NCI-H2227 treated with DMSO at 0.1 percent for 48 hours (cell line): ENCODE measurements at regions not wholly inside any gene's neighbourhood (a gene's known extent, or its start where the extent isn't known, plus 50 kb on each side); places are given as distances from the start of the nearest gene placed in this dataset.

Experiments
- DNase-seq: peaks from one replicate; lab custom pipeline; 2025; lab: John Stamatoyannopoulos, UW

DNA sequence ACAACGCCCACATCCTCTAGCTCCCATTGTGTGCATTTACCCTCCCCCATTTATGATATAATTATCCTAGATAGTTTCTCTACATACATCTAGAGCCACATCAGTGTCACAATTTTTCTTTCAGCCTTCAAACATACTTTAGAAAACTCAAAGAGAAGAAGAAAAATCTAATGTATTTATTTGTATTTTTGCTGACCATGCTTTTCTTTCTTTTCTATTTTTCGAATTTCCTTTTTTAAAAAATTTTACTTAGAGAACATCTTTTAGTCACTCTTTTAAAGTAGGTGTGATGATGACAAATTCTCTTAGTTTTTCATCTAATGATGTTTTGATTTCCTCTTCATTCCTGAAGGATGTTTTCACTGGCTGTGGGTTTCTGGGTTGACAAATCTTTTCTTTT, 117.0 kb upstream of the CHL1 start:
- no peak for DNase-seq

GRCh38 chr3:82508-82907, 114.1 kb upstream of the CHL1 start:
- DNase-seq = no peak

- no peak for DNase-seq
Measured at GRCh38 chr3:83096-83495, 113.5 kb upstream of the CHL1 start.

DNA sequence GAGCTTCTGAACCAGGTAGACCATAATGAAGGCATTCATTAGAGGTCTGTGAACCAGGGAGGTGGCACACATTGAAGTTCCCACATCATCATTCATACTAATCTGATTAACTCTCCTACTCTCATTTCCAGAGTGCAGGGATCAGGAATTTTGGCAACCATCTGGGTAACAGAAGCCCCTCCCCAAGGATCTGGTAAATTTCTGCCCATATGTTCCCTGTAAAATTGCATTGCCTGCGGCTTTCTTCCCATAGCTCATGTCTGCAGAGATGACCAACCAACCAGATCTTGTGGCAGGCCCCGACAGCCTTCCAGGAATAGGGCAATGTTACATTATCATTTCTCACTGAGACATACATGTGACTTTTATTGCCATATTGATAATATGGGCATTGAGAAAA, 111.4 kb upstream of the CHL1 start:
- no peak for DNase-seq

- peak; percentile 40 for DNase-seq
Measured at GRCh38 chr3:88267-88666, 108.3 kb upstream of the CHL1 start.

DNA sequence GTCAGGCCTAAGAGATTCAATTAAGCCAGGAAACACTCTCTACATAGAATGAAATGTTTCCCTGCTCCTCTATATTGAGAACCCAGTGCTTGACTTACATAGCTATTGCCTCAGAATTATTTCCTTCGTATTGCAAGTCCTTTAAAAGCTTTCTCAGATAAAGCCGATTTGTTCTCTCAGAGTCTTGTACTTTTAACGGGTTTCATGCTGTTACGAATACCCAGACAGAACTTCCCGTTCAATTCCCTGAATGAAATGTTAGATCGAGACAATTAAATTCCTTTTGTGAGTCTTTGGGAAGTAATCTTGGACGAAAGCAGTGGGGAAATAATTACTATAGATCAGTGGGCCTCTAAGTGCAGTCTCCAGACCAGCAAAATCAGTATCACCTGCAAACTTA, 102.8 kb upstream of the CHL1 start:
- no peak for DNase-seq

- DNase-seq = no peak
Measured at GRCh38 chr3:96259-96658, 100.3 kb upstream of the CHL1 start.

GRCh38 chr3:97417-98258, 98.9 kb upstream of the CHL1 start:
- DNase-seq = peak; percentile 36

GRCh38 chr3:98259-98654, 98.3 kb upstream of the CHL1 start:
- DNase-seq = no peak

GRCh38 chr3:99506-99905, 97.1 kb upstream of the CHL1 start:
- peak; percentile 42 for DNase-seq

GRCh38 chr3:102484-102883, 94.1 kb upstream of the CHL1 start:
- no peak for DNase-seq

DNA sequence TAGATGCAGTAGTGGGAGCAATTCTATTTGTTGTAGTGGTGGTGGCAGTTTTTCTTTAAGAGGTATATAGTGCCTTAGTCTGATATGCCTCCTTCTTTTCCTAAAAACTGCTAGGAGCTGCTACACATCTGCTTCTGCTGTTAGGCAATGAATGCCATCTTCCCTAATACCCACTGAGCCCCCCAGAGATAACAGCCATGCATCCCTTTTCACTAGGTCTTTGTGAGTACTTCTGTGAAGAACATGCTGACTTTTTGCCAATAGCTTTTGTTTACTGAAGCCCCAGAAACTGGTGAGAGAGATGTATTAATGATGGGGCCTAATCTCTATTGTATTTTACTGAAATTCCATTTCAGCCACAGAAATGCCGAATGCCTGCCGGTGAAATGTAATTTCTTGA, 92.6 kb upstream of the CHL1 start:
- DNase-seq = no peak

- DNase-seq = no peak
Measured at GRCh38 chr3:105585-105984, 91.0 kb upstream of the CHL1 start.

DNA sequence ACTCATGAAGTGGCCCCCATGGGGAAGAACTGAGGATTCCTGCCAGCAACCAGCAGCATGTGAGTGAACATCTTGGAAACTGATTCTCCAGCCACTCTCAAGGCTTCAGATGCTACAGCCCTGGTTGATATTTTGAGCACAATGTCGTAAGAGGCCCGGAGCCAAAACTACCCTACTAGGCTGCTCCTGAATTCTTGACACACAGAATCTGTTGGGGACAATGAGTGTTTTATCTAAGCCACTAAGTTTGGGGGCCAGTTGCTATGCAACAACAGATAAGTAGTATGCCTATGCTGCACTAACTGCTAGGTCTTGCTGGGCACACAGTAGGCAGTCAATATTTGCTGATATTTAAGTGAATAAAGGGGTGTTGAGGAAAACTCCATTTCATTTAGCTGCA, 89.9 kb upstream of the CHL1 start:
- DNase-seq = no peak

- peak; percentile 39 for DNase-seq
Measured at GRCh38 chr3:111143-112069, 85.2 kb upstream of the CHL1 start.

DNA sequence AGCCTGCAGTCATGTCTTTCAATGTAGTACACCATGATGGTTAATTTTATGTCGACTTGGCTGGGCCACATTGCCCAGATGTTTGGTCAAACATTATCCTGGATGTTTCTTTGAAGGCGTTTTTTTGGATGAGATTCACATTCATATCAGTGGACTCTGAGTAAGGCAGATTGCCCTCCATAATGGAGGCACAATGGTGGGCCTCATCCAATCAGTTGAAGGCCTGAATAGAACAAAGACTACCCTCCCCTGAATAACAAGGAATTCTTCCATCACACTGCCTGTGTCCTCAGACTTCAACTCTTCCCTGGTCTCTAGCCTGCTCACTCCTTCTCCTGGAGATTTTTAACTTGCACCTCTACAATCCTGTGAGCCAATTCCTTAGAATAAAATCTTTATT, 83.8 kb upstream of the CHL1 start:
- DNase-seq = no peak

DNA sequence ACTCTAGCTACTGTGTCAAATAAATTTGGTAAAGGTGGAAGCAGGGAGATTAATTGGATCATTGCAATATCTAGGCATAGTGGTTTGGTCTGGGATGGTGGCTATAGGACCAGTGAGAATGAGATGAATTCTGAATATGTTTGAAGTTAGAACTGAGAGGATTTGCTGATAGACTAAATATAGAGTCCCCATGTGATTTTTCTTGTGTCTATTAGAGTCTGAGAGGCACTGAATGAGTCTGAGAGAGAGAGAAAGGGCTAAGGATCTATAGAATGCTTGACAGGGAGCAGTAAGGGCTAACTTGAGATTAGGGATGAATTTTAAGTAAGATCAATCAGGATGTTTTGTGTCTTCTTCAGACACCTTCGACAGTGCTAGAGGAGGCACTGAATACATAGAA, 77.9 kb upstream of the CHL1 start:
- DNase-seq = no peak

DNA sequence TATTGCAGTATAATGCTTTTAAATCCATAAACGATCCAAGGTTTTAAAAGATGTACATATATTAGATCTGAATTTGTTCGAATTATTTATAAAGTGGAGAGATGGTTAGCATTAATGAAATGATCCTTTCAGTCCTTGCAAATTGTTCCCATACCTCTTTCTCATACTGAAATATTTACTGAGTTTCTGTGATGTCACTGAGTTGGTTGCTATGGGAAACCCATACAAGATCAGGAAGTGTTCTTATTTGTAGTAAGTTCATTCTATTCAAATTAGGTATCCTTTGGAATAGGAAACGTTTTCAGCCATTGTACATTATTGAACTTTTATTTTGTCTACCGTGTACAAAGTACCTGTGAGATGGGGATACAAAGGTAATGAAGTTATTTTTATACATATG, 73.2 kb upstream of the CHL1 start:
- no peak for DNase-seq

- no peak for DNase-seq
Measured at GRCh38 chr3:124557-125179, 71.9 kb upstream of the CHL1 start.

GRCh38 chr3:128515-129172, 67.9 kb upstream of the CHL1 start:
- DNase-seq = no peak

- peak; percentile 16 for DNase-seq
Measured at GRCh38 chr3:131151-131888, 65.2 kb upstream of the CHL1 start.

DNA sequence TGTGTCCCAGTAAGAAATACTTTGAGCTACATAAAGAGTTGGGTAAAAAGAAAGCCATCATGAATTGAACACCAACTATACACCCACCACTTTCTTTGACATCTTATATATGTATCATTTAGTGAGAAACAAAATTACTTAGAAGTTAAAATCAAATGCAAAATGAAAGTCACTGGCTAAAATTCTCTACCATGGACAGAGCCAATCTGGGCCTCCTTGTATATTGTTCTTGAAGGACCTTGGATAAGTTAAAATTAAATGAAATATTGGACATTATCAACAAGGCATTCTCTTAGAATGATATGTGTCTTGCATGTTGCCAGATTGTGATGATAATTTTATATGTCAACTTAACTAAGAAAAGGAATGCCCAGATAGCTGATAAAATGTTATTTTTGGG, 64.2 kb upstream of the CHL1 start:
- no peak for DNase-seq
